ENCODE measurements at regions not wholly inside any gene's neighbourhood (a gene's known extent, or its start where the extent isn't known, plus 50 kb on each side); places are given as distances from the start of the nearest gene placed in this dataset.

DNA sequence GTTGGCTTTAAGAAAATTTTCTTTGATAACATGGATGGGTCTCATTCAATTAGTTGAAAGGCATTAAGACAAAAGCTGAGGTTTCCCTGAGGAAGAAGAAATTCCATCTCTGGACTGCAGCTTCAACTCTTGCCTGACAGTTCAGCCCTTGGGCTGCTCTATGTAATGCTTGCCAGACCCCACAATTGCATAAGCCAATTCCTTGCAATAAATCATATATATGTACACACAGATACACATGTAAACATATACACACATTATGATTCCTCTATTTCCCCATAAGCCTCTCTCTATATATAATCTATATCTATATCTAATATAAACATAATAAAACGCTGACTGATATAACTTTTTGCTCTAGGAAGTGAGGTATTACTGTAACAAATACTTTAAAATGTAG lies 301.5 kb upstream of the PRMT6 start:
- TF ChIP-seq, protein P1, sequence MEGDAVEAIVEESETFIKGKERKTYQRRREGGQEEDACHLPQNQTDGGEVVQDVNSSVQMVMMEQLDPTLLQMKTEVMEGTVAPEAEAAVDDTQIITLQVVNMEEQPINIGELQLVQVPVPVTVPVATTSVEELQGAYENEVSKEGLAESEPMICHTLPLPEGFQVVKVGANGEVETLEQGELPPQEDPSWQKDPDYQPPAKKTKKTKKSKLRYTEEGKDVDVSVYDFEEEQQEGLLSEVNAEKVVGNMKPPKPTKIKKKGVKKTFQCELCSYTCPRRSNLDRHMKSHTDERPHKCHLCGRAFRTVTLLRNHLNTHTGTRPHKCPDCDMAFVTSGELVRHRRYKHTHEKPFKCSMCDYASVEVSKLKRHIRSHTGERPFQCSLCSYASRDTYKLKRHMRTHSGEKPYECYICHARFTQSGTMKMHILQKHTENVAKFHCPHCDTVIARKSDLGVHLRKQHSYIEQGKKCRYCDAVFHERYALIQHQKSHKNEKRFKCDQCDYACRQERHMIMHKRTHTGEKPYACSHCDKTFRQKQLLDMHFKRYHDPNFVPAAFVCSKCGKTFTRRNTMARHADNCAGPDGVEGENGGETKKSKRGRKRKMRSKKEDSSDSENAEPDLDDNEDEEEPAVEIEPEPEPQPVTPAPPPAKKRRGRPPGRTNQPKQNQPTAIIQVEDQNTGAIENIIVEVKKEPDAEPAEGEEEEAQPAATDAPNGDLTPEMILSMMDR (IDR thresholded peaks at IDR 0.05) = no peak
- no peak for TF ChIP-seq POLR2AphosphoS5 (IDR thresholded peaks at IDR 0.05)
- no peak for TF ChIP-seq POLR2A (IDR thresholded peaks at IDR 0.05)
- TF ChIP-seq EP300 (IDR thresholded peaks at IDR 0.05) = no peak
